Loucy (cell line): ENCODE measurements at regions not wholly inside any gene's neighbourhood (a gene's known extent, or its start where the extent isn't known, plus 50 kb on each side); places are given as distances from the start of the nearest gene placed in this dataset.

Experiments used
- CTCF ChIP-seq: fragments of 200-600 bp; sonication (generic); conservative IDR thresholded peaks from 2 replicates; pipeline ENCODE4 v1.5.1; 2014; ENCODE audit warnings: mild to moderate bottlenecking, antibody characterized with exemption, low read length
- EZH2phosphoT487 ChIP-seq: fragments of 200-600 bp; IDR thresholded peaks from 2 replicates; pipeline ENCODE4 v1.6.1; 2018; ENCODE audit warnings: antibody characterized with exemption, mild to moderate bottlenecking, moderate library complexity, borderline replicate concordance

GRCh38 chr18:1227025-1227424 lies 322.4 kb downstream of the ADCYAP1 start:
- TF ChIP-seq CTCF (no peak), EZH2phosphoT487 (no peak)
